ENCODE measurements at regions not wholly inside any gene's neighbourhood (a gene's known extent, or its start where the extent isn't known, plus 50 kb on each side); places are given as distances from the start of the nearest gene placed in this dataset.

DNA sequence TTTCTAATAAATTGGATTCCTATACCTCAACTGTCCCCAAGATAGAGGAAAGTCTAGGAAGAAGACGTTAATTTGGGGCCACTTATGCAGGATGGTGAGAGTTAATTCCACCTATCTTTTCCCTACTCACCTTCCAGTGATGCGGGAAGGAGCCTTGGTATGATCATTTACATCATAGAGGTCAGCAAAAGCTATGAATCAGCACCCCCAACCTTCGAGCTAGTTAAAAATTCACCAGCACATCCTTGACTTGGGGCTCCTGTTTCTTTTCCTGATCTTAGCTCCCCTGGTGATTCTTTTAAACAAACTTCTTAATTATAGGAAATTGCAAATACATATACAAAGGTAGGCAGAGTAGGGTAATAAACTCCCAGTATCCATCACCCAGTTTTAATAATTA lies 366.6 kb downstream of the SOX2 start:
- no peak for TF ChIP-seq POLR2A (IDR thresholded peaks at IDR 0.05; ENCODE audit: low read depth)
- TF ChIP-seq, protein P1, sequence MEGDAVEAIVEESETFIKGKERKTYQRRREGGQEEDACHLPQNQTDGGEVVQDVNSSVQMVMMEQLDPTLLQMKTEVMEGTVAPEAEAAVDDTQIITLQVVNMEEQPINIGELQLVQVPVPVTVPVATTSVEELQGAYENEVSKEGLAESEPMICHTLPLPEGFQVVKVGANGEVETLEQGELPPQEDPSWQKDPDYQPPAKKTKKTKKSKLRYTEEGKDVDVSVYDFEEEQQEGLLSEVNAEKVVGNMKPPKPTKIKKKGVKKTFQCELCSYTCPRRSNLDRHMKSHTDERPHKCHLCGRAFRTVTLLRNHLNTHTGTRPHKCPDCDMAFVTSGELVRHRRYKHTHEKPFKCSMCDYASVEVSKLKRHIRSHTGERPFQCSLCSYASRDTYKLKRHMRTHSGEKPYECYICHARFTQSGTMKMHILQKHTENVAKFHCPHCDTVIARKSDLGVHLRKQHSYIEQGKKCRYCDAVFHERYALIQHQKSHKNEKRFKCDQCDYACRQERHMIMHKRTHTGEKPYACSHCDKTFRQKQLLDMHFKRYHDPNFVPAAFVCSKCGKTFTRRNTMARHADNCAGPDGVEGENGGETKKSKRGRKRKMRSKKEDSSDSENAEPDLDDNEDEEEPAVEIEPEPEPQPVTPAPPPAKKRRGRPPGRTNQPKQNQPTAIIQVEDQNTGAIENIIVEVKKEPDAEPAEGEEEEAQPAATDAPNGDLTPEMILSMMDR (IDR thresholded peaks at IDR 0.05) = no peak
- no peak for TF ChIP-seq POLR2AphosphoS5 (IDR thresholded peaks at IDR 0.05)
- TF ChIP-seq EP300 (IDR thresholded peaks at IDR 0.05) = no peak

All from esophagus muscularis mucosa (tissue), 4 donors.